PC-9 (cell line): ENCODE measurements at regions not wholly inside any gene's neighbourhood (a gene's known extent, or its start where the extent isn't known, plus 50 kb on each side); places are given as distances from the start of the nearest gene placed in this dataset.

ENCODE experiments used
- BruUV-seq: library from RNA; stranded (reverse); fragments of 400-500 nt; replicated peaks from 2 replicates; lab custom pipeline; 2021; lab: Mats Ljungman, UMichigan
- CTCF ChIA-PET: fragments of 300-600 bp; sonication (Branson Sonifier 250); formaldehyde crosslinking; loops from one replicate; lab custom pipeline; 2022; ENCODE audit warnings: antibody characterized with exemption; lab: Charles Lee
- POLR2A ChIA-PET: fragments of 300-600 bp; sonication (Branson Sonifier 250); formaldehyde crosslinking; loops from one replicate; lab custom pipeline; 2022; ENCODE audit warnings: antibody characterized with exemption; ENCODE audit not compliant: unreplicated experiment; lab: Charles Lee
- DNase-seq, 2 experiments: peaks; one replicate each; pipeline versions ENCODE4 v3.0.0 to v3.0.0-alpha.2; 2015 to 2022; ENCODE audit warnings: mixed read lengths in 1 of 2
- H2AFZ ChIP-seq: fragments of 200-600 bp; sonication (generic); 2 replicates; pipeline ENCODE4 v1.8.1; 2017; ENCODE audit warnings: antibody characterized with exemption
- H3F3A ChIP-seq: fragments of 200-600 bp; sonication (generic); 2 replicates; pipeline ENCODE4 v1.8.1; 2017; ENCODE audit warnings: antibody characterized with exemption, mild to moderate bottlenecking, low read depth; ENCODE audit not compliant: insufficient read depth
- H3K27ac ChIP-seq: fragments of 200-600 bp; sonication (generic); 2 replicates; pipeline ENCODE4 v1.6.1; 2016; ENCODE audit warnings: mixed run types
- H3K27me3 ChIP-seq: fragments of 200-600 bp; sonication (generic); 2 replicates; pipeline ENCODE4 v1.6.1; 2016; ENCODE audit warnings: low read depth, mixed run types; ENCODE audit not compliant: insufficient read depth
- H3K36me3 ChIP-seq: fragments of 200-600 bp; sonication (generic); 2 replicates; pipeline ENCODE4 v1.6.1; 2016; ENCODE audit warnings: low read depth, mixed run types
- H3K4me1 ChIP-seq: fragments of 200-600 bp; sonication (generic); replicated peaks from 2 replicates; pipeline ENCODE4 v1.6.1; 2016; ENCODE audit warnings: mixed run types; ENCODE audit not compliant: insufficient read depth
- H3K4me2 ChIP-seq: fragments of 200-600 bp; sonication (generic); 2 replicates; pipeline ENCODE4 v1.6.1; 2017; ENCODE audit warnings: mixed run types
- H3K4me3 ChIP-seq: fragments of 200-600 bp; sonication (generic); 2 replicates; pipeline ENCODE4 v1.6.1; 2016; ENCODE audit warnings: mixed run types
- H3K79me2 ChIP-seq: fragments of 200-600 bp; sonication (generic); 2 replicates; pipeline ENCODE4 v1.6.1; 2017; ENCODE audit warnings: low read depth, mixed run types
- H3K9me2 ChIP-seq: fragments of 200-600 bp; sonication (generic); 2 replicates; pipeline ENCODE4 v1.8.1; 2017; ENCODE audit warnings: mild to moderate bottlenecking; ENCODE audit not compliant: insufficient read depth
- H3K9me3 ChIP-seq: fragments of 200-600 bp; sonication (generic); 2 replicates; pipeline ENCODE4 v1.8.1; 2016; ENCODE audit warnings: low read depth; ENCODE audit not compliant: insufficient read depth
- H4K20me1 ChIP-seq: fragments of 200-600 bp; sonication (generic); 2 replicates; pipeline ENCODE4 v1.8.1; 2017; ENCODE audit not compliant: insufficient read depth
- CTCF ChIP-seq: fragments of 200-600 bp; sonication (generic); conservative IDR thresholded peaks from 2 replicates; pipeline ENCODE4 v1.6.1; 2017; ENCODE audit warnings: mixed run types, antibody characterized with exemption, mild to moderate bottlenecking, moderate library complexity
- EZH2 ChIP-seq: fragments of 200-600 bp; sonication (generic); IDR thresholded peaks from 2 replicates; pipeline ENCODE4 v1.8.0; 2017; ENCODE audit warnings: antibody characterized with exemption, low read depth
- intact Hi-C: fragments of 100-400 bp; cut with micrococcal nuclease; formaldehyde crosslinking; loops from one replicate; pipeline ENCODE4 v1.10.0; 2022; ENCODE audit not compliant: unreplicated experiment

DNA sequence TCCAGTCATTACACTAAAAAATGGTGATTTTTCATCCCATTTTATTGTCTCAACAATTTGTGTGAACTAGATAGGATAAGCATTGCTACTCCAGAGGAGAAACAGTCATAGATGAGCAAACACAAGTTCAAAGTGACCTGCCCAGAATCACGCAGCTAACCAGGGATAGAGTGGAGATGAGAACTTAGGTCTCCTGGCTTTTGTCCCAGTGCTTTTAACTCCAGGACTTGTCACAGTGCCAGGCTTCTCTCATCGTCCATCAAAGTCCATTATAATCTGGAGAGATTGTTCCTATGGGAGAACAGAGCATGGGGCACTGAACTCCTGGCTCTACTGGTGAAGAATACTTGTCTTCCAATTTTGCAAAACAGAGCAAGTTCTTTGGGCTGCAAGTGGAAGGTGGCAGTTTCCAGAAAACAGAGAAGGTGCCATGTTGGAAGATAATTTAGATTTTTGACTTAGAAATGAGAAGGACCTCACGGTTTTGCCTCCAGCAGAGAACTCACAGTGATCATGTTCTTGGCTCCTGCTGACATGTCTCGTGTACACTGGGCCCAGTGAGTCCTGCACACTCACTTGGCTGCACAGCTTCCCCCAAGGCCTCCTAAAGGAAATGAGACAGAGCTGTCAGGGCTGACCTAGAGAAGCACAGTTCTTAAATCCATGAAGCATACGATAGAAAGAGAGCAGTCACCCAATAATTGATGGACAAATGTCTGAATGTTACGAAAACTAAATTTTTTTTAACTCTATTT is 322.9 kb upstream of the NRP1 start:
- Histone ChIP-seq H3K4me1 (peaks cover 10% of the 10 kb centered on the region), H3K4me2 (no peak overlapping the region), H3K4me3 (no peak overlapping the region), H2AFZ (no peak overlapping the region), H3K27ac (no peak overlapping the region), H3K79me2 (no peaks in the 10 kb centered on the region), H3K9me3 (no peaks in the 10 kb centered on the region), H3K9me2 (no peaks in the 10 kb centered on the region), H3F3A (peaks cover 13% of the 10 kb centered on the region; the same call in 1 of the 2 replicates), H3K27me3 (no peaks in the 10 kb centered on the region), H4K20me1 (no peaks in the 10 kb centered on the region), H3K36me3 (no peaks in the 10 kb centered on the region)
- no TSS peak for BruUV-seq
- TF ChIP-seq EZH2 (no peak), CTCF (no peak)
- intact Hi-C loops: no loop called here
- ChIA-PET CTCF (no interaction called here), POLR2A (no interaction called here)
- DNase-seq: no peak

GRCh38 chr10:33655921-33656320 is 321.5 kb upstream of the NRP1 start:
- Histone ChIP-seq H3K4me3 (no peak overlapping the region), H3K9me3 (no peaks in the 10 kb centered on the region), H3F3A (peaks cover under 1% of the 10 kb centered on the region; the same call in 1 of the 2 replicates), H3K4me1 (peaks cover 2% of the 10 kb centered on the region), H3K27ac (no peak overlapping the region), H3K9me2 (no peaks in the 10 kb centered on the region), H3K36me3 (no peaks in the 10 kb centered on the region), H3K27me3 (no peaks in the 10 kb centered on the region), H3K4me2 (no peak overlapping the region), H3K79me2 (no peaks in the 10 kb centered on the region), H4K20me1 (no peaks in the 10 kb centered on the region), H2AFZ (no peak overlapping the region)
- TF ChIP-seq EZH2: no peak
- ChIA-PET CTCF (no interaction called here), POLR2A (no interaction called here)
- intact Hi-C loops: no loop called here
- BruUV-seq: no TSS peak
- no peak for DNase-seq

GRCh38 chr10:33655165-33655815 is 320.8 kb upstream of the NRP1 start:
- H2AFZ ChIP-seq: no peak overlapping the region
- DNase-seq: no peak
- H4K20me1 ChIP-seq: no peaks in the 10 kb centered on the region
- no peak for TF ChIP-seq CTCF
- no peak for TF ChIP-seq EZH2
- no peaks in the 10 kb centered on the region for H3K4me1 ChIP-seq
- H3K79me2 ChIP-seq: no peaks in the 10 kb centered on the region
- H3K27ac ChIP-seq: no peak overlapping the region
- intact Hi-C loops: no loop called here
- CTCF ChIA-PET: no interaction called here
- no peaks in the 10 kb centered on the region for H3K9me3 ChIP-seq
- no peak overlapping the region for H3K4me2 ChIP-seq
- H3K27me3 ChIP-seq: no peaks in the 10 kb centered on the region
- H3K36me3 ChIP-seq: no peaks in the 10 kb centered on the region
- no peaks in the 10 kb centered on the region for H3K9me2 ChIP-seq
- no peak overlapping the region for H3K4me3 ChIP-seq
- POLR2A ChIA-PET: no interaction called here
- BruUV-seq: no TSS peak
- H3F3A ChIP-seq: no peaks in the 10 kb centered on the region
